HFFc6 (cell line): ENCODE measurements at regions not wholly inside any gene's neighbourhood (a gene's known extent, or its start where the extent isn't known, plus 50 kb on each side); places are given as distances from the start of the nearest gene placed in this dataset.

ENCODE experiments used
- DNase-seq: peaks from one replicate; pipeline ENCODE4 v3.0.0-alpha.2; 2018
- H3K27ac Mint-ChIP-seq: 2 replicates; pipeline ENCODE4 v1.8.0; 2020; ENCODE audit warnings: mild to moderate bottlenecking, mixed read lengths
- H3K27me3 Mint-ChIP-seq: 2 replicates; pipeline ENCODE4 v1.8.0; 2021; ENCODE audit warnings: mild to moderate bottlenecking, moderate library complexity, mixed read lengths; ENCODE audit not compliant: insufficient read depth
- H3K36me3 Mint-ChIP-seq: 2 replicates; pipeline ENCODE4 v1.8.0; 2021; ENCODE audit warnings: low read depth, mixed read lengths
- H3K4me1 Mint-ChIP-seq: 2 replicates; pipeline ENCODE4 v1.8.0; 2020; ENCODE audit warnings: low read depth, mixed read lengths
- H3K4me3 Mint-ChIP-seq: 2 replicates; pipeline ENCODE4 v1.8.0; 2020; ENCODE audit warnings: mild to moderate bottlenecking, moderate library complexity, mixed read lengths
- H3K9me3 Mint-ChIP-seq: 2 replicates; pipeline ENCODE4 v1.8.0; 2020; ENCODE audit warnings: mild to moderate bottlenecking, mixed read lengths
- TF ChIP-seq, protein P1 (sequence below): fragments of 200-600 bp; sonication (generic); IDR thresholded peaks from 2 replicates; pipeline ENCODE4 v1.5.0; 2021; ENCODE audit warnings: antibody characterized with exemption, mild to moderate bottlenecking

DNA sequence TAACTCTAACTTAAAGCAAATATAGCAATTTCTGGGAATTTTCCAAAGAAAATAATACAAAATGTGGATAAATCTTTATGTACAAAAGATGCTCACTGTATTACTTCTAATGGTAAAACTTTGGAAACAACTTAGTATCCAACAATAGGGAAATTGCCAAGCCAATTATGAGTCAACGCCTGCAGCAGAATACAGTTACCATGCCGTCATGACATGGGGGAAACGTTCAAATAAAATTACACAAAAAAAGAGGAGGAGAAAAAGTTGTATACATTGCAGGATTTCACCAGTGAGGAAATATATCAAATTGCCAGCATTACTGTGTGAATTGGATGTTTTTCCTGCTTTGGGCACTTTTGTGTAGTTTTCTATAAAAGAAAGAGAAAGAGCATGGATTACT lies 469.6 kb downstream of the SOX9 start:
- H3K27me3 Mint-ChIP-seq: peaks cover 15% of the 10 kb centered on the region
- DNase-seq: peak; percentile 80
- peak overlapping the region; percentile 55 for H3K27ac Mint-ChIP-seq

DNA sequence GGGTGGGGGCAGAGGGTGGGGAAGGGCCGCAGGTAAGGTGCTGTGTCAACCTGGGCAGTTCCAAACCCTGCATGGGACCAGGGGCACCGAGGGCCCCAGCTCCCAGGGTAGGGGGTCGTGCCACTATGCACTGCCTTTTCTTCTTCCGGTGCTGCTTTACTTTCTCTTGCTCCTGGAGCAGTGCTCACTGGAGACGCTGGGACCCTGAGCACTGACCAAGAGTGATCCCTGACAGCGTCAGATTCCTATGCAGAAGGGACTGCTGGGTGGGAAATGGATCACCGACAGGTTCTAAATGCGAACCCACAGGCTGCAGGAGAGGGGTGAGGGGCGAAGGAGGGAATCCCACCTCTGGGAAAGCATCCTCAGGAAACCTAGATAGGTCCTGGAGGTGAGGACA lies 470.1 kb downstream of the SOX9 start:
- peaks cover 32% of the 10 kb centered on the region for H3K4me1 Mint-ChIP-seq
- H3K4me3 Mint-ChIP-seq: peak overlapping the region; percentile 95
- peak overlapping the region; percentile 55 for H3K27ac Mint-ChIP-seq
- DNase-seq: no peak
- TF ChIP-seq, protein P1, sequence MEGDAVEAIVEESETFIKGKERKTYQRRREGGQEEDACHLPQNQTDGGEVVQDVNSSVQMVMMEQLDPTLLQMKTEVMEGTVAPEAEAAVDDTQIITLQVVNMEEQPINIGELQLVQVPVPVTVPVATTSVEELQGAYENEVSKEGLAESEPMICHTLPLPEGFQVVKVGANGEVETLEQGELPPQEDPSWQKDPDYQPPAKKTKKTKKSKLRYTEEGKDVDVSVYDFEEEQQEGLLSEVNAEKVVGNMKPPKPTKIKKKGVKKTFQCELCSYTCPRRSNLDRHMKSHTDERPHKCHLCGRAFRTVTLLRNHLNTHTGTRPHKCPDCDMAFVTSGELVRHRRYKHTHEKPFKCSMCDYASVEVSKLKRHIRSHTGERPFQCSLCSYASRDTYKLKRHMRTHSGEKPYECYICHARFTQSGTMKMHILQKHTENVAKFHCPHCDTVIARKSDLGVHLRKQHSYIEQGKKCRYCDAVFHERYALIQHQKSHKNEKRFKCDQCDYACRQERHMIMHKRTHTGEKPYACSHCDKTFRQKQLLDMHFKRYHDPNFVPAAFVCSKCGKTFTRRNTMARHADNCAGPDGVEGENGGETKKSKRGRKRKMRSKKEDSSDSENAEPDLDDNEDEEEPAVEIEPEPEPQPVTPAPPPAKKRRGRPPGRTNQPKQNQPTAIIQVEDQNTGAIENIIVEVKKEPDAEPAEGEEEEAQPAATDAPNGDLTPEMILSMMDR: no peak
- H3K9me3 Mint-ChIP-seq: no peaks in the 10 kb centered on the region
- no peaks in the 10 kb centered on the region for H3K36me3 Mint-ChIP-seq
- H3K27me3 Mint-ChIP-seq: peaks cover 19% of the 10 kb centered on the region

More for the DNA sequence above, 469.6 kb downstream of the SOX9 start:
- Mint-ChIP-seq H3K36me3 (no peaks in the 10 kb centered on the region), H3K9me3 (no peaks in the 10 kb centered on the region), H3K4me3 (peak overlapping the region; percentile 95), H3K4me1 (peaks cover 32% of the 10 kb centered on the region)
- TF ChIP-seq, protein P1: no peak

DNA sequence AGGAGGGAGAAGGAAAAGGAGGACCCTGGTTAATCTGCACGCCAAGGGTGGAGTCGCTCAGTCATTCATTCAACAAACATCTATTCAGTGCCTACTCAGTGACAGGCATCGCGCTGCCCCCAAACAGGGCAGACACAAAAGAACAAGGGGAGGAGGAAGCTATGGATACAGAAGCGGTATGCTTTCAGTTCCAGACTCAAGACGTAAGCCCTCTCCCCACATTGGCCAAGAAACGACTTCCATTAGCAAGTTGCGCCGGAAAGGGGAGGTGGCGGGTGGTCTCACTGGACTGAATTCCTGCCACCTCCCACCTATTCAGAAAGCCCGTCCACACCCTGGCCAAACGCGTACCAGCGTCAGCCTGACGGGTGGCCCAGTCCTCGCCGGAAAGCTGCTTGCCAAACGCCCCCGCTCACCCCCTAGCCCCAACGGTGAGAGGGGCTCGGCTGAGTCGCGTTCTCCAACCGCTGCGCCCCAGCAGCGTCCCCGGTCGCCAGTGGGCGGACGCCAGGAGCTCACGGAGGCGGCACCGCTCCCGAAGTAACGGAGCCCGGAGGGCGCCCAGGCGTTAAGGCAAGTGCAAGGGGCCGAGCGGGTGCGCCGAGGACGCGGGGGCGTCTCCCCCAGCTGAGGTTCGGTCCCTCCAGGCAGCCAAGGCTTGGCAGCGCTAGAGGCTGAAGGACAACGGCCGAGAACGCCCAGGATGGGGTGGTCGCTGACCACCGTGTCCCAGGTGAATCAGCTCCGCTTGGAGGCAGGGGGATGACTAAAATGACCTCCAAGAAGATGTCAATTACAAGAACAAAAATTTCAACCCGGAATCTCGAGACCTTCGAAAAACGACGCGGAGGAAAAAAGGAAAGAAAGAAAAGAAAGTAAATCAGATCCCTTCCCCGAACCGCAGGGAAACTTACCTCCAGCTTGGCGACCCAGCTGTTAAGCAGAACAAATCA lies 470.7 kb downstream of the SOX9 start:
- DNase-seq: no peak
- peak overlapping the region; percentile 95 for H3K4me3 Mint-ChIP-seq
- H3K27ac Mint-ChIP-seq: peak overlapping the region; percentile 78
- TF ChIP-seq, protein P1: no peak
- peaks cover 32% of the 10 kb centered on the region for H3K4me1 Mint-ChIP-seq
- H3K27me3 Mint-ChIP-seq: peaks cover 19% of the 10 kb centered on the region
- no peaks in the 10 kb centered on the region for H3K36me3 Mint-ChIP-seq
- H3K9me3 Mint-ChIP-seq: no peaks in the 10 kb centered on the region

DNA sequence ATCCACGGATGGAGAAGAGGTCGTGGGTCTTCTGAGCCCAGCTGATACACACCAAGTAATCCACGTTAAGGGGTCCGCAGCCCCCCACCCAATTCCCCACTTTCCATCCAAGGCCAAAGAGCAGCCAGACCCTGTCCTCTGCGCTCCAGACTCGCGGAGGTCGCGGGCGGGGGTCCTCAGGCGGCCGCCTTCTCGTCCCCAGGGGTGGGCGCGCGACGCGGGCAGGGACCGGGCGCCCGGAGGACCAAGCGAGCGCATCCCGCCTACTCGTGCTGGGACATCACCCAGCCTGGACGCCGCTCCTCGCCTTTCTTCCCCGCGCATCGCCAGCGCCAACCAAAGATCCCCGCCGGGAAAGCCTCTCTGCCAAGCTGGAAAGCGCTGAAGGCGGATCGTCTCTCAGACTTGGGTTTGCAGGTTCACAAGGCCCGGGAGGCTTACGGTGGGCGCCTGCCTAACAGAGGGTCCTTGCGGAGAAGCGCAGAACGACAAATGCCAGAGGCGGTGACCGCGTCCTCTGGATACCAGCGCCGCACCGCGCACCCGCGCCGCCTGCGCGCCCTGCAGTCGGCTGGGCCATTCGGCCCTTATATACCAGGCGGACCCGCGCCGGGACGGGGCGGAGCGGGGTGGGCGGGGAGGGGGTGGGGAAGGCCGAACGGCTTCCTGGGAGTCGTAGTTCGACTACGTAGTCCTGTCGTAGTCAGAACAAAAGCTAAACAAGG lies 471.6 kb downstream of the SOX9 start:
- Mint-ChIP-seq H3K4me1 (peaks cover 38% of the 10 kb centered on the region), H3K4me3 (peak overlapping the region; percentile 95), H3K9me3 (no peaks in the 10 kb centered on the region), H3K36me3 (no peaks in the 10 kb centered on the region), H3K27ac (peak overlapping the region; percentile 78), H3K27me3 (peaks cover 20% of the 10 kb centered on the region)
- peak; percentile 71 for DNase-seq
- TF ChIP-seq, protein P1: no peak

DNA sequence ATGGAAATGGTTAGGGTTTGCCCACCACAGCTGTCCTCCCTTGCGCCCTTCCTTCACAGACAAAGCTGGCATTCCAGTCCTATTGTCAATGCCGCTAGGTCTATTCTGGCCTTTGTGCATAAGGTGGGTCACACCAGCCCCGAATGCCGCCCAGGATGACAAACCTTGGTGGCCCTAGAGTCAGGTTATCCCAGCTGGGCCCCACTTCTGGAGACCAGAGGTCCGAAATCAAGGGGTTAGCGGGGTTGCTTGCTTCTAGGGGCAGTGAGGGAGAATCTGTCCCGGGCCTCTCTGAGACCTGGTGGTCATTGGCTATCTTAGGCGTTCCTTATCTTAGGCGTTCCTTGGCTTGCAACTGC lies 472.1 kb downstream of the SOX9 start:
- Mint-ChIP-seq H3K27ac (no peak overlapping the region), H3K9me3 (no peaks in the 10 kb centered on the region), H3K4me3 (no peak overlapping the region), H3K27me3 (peaks cover 20% of the 10 kb centered on the region), H3K4me1 (peaks cover 33% of the 10 kb centered on the region), H3K36me3 (no peaks in the 10 kb centered on the region)
- TF ChIP-seq, protein P1: no peak
- no peak for DNase-seq
